ENCODE measurements at regions not wholly inside any gene's neighbourhood (a gene's known extent, or its start where the extent isn't known, plus 50 kb on each side); places are given as distances from the start of the nearest gene placed in this dataset.

GRCh38 chr6:139920027-139920775, 545.8 kb upstream of the CITED2 start:
- intact Hi-C loops (cut with micrococcal nuclease): no loop called here
- CTCF ChIA-PET: interaction anchor here (0.6 to 1.0 kb wide), 3 partner anchors 14 to 124 kb away, joined by 3 to 4 read pairs (median 3); no protein-coding TSS in a partner anchor
- TF ChIP-seq CTCF (IDR thresholded peaks at IDR 0.05; ENCODE audit: unreplicated experiment): no peak
- POLR2A ChIA-PET: interaction anchor here (1.4 kb wide), 1 partner anchor 10 kb away, joined by 6 read pairs; no protein-coding TSS in a partner anchor
- Mint-ChIP-seq H3K27me3 (ENCODE audit: insufficient read depth, unreplicated experiment) (no peaks in the 10 kb centered on the region), H3K4me3 (ENCODE audit: unreplicated experiment) (no peak overlapping the region), H3K27ac (ENCODE audit: low read depth, unreplicated experiment) (no peak overlapping the region), H3K36me3 (ENCODE audit: insufficient read depth, unreplicated experiment) (no peaks in the 10 kb centered on the region), H3K9me3 (ENCODE audit: unreplicated experiment) (no peaks in the 10 kb centered on the region), H3K4me1 (ENCODE audit: insufficient read depth, unreplicated experiment) (no peaks in the 10 kb centered on the region)
- no peak for DNase-seq (ENCODE audit: unreplicated experiment)
- no TSS peak for BruUV-seq (replicated peaks)

- CTCF ChIA-PET: no interaction called here
- H3K36me3 Mint-ChIP-seq (ENCODE audit: insufficient read depth, unreplicated experiment): no peaks in the 10 kb centered on the region
- no peaks in the 10 kb centered on the region for H3K9me3 Mint-ChIP-seq (ENCODE audit: unreplicated experiment)
- no peaks in the 10 kb centered on the region for H3K4me1 Mint-ChIP-seq (ENCODE audit: insufficient read depth, unreplicated experiment)
- no peak overlapping the region for H3K4me3 Mint-ChIP-seq (ENCODE audit: unreplicated experiment)
- TF ChIP-seq CTCF (IDR thresholded peaks at IDR 0.05; ENCODE audit: unreplicated experiment): no peak
- no peak overlapping the region for H3K27ac Mint-ChIP-seq (ENCODE audit: low read depth, unreplicated experiment)
- no TSS peak for BruUV-seq (replicated peaks)
- no peaks in the 10 kb centered on the region for H3K27me3 Mint-ChIP-seq (ENCODE audit: insufficient read depth, unreplicated experiment)
- intact Hi-C loops (cut with micrococcal nuclease): no loop called here
- no peak for DNase-seq (ENCODE audit: unreplicated experiment)
- POLR2A ChIA-PET: interaction anchor here (0.6 to 1.4 kb wide), 2 partner anchors 9 to 36 kb away, joined by 3 to 6 read pairs; no protein-coding TSS in a partner anchor
These were observed 544.9 kb upstream of the CITED2 start for GRCh38 chr6:139919107-139920026.

- TF ChIP-seq CTCF (IDR thresholded peaks at IDR 0.05; ENCODE audit: unreplicated experiment): no peak
- no peak overlapping the region for H3K4me3 Mint-ChIP-seq (ENCODE audit: unreplicated experiment)
- intact Hi-C loops (cut with micrococcal nuclease): no loop called here
These were observed 543.6 kb upstream of the CITED2 start for GRCh38 chr6:139917951-139918630.

More at GRCh38 chr6:139917951-139918630, 543.6 kb upstream of the CITED2 start:
- CTCF ChIA-PET: no interaction called here
- no peak for DNase-seq (ENCODE audit: unreplicated experiment)
- POLR2A ChIA-PET: no interaction called here
- H3K27me3 Mint-ChIP-seq (ENCODE audit: insufficient read depth, unreplicated experiment): no peaks in the 10 kb centered on the region
- no peak overlapping the region for H3K27ac Mint-ChIP-seq (ENCODE audit: low read depth, unreplicated experiment)
- no peaks in the 10 kb centered on the region for H3K36me3 Mint-ChIP-seq (ENCODE audit: insufficient read depth, unreplicated experiment)
- H3K4me1 Mint-ChIP-seq (ENCODE audit: insufficient read depth, unreplicated experiment): no peaks in the 10 kb centered on the region
- no peaks in the 10 kb centered on the region for H3K9me3 Mint-ChIP-seq (ENCODE audit: unreplicated experiment)
- BruUV-seq (replicated peaks): no TSS peak

All from MCF 10A (cell line).